ENCODE measurements at regions not wholly inside any gene's neighbourhood (a gene's known extent, or its start where the extent isn't known, plus 50 kb on each side); places are given as distances from the start of the nearest gene placed in this dataset.
"Not testable (repeated sequence)": the region's sequence is repeated elsewhere in the genome, so short reads cannot be mapped to it uniquely, and the experiment has no call there.

DNA sequence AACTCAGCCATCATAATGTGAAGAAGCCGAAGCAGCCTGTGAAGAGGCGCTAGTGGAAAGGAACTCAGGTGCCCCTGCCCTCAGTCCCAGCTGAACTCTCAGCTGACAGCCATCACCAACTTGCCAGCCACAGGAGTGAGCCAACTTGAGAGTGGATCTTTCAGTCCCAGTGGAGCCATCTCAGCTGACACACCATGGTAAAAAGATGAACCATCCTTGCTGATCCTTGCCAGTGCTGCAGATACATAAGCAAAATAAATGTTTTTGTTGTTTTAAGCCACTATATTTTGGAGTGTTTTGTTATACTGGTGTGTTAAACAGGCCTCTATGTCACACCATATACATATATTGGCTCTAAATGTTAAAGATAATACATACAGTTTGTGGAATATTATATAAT lies 195.8 kb upstream of the SPRED2 start:
- DNase-seq, result no peak

DNA sequence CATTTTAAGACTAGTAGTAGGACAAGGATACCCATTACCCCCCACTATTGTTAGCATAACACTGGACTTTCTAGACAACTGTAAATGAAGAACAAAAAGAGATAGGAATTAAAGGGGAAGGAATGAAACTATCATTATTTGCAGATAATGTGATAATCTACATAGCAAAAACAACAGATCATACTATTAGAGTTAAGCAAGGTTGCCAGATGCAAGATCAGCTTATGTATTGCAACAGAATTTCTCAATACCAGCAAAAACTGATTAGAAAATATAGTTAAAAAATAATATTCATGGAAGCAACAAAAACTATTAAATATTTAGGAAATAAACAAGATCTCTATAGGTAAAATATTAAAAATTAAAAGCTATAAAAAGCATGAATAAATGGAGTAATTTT lies 194.4 kb upstream of the SPRED2 start:
- DNase-seq, result no peak

GRCh38 chr2:65625982-65626381 lies 193.6 kb upstream of the SPRED2 start:
- no peak for DNase-seq

DNA sequence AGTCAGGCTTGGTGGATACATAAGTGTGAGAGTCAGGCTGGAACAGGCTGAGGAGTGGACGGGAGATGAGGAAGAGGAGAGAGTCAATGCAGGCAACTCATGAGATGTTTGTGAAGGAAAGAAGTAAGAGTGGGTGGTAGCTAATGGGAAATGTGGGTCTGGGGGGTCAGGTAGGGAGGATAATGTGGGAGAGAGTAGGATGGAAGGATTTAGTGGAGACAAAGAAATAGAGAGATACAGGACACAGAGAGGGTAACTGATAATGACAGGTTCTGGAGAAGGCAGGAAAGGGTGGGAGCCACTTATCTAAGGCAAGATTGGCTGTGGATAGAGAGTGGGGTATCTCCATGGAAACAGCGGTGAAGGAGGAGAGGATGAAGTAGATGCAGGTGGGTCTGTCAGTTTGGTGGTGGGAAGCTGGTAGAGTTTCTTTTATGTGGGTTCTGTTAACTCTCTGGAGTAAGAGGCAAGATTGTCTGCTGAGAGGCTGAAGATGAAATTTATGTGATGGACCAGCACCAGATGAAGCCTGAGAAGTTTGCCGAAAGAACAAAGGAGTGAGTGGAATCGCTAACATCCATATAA lies 190.6 kb upstream of the SPRED2 start:
- DNase-seq, result no peak

- no peak for DNase-seq
Observed at GRCh38 chr2:65622499-65622898, 190.1 kb upstream of the SPRED2 start.

DNA sequence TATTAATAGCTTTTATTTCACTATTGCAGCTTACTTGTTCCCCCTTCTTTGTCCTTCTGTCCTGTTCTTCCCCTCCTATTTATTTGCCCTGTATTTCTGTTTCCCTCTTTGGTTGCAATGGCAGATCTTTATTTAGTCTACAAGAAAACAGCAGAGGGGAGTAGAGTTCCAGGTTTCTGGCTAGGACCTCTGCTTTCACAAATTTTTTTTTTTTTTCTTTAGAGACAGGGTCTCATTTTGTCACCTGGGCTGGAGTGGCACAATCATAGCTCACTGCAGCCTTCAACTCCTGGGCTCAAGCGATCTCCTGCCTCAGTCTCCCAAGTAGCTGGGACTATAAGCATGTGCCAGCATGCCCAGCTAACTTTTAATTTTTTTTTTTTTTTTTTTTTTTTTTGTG lies 188.1 kb upstream of the SPRED2 start:
- DNase-seq, result no peak

DNA sequence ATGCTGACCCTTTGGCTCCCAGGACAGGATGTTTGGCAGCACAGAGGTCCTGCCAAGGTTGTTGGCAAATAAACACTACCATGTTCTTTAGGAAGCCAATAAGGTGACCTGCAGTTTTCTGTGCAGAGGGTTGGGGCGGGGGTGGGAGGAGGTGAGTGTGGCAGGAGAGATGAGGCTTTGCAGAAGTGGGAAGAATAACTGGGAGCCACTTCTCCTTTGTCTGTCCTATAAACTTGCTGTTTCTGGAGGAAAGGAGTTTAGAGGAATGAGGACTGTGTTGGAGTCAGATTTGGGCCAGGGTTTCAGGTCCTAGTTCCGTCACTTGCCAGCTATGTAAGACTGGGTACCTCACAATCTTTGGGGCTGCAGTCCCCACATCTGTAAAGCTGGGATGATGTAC lies 187.6 kb upstream of the SPRED2 start:
- no peak for DNase-seq

- DNase-seq, result no peak
Observed at GRCh38 chr2:65615602-65616001, 183.2 kb upstream of the SPRED2 start.

DNA sequence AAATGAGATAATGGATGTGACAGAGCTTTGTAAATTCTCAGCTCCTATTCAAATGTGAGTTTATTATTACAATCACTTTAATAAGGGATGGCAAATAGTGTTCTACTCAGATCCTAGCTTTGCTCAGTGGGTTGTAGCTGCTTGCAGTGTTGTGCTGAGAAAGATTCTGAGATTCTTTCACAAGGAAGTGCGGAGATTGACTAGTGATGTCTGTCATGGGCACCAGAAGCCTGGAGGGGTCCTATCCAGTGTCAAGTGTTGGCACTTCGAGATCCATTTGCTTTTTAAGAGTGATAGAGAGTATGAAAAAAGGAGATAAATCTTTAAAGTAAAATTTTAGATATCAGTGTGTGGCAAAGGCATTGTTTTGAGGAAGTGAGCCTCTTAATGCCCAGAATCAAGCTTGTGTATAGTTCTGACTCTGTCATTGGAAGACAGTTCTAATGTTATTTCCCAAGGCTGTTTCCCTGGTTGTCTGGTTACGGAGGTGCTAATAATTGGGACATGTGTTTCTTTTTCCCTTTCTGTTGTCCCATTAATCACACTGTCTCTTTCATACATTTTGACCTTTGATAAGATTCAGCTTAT lies 181.7 kb upstream of the SPRED2 start:
- DNase-seq, result no peak

DNA sequence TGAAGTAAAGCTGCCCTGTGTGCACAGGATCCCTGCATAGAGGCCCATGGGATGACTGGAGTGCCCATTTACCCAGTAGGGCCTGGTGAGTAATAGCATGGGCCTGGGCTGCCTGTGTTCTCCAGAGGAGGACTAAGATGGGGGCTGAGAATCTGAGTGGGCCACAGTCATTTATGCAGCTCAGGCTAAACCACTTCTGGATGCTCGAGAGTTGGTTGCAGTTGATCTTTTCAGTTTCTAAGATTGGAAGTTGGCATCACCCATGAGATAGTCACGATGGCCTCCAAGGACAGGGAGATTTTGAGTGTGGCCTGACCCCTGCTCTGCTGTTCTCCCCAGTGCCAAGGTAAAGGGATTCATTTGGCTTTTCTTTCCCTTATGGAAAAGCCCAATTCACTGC lies 179.1 kb upstream of the SPRED2 start:
- DNase-seq, result no peak

DNA sequence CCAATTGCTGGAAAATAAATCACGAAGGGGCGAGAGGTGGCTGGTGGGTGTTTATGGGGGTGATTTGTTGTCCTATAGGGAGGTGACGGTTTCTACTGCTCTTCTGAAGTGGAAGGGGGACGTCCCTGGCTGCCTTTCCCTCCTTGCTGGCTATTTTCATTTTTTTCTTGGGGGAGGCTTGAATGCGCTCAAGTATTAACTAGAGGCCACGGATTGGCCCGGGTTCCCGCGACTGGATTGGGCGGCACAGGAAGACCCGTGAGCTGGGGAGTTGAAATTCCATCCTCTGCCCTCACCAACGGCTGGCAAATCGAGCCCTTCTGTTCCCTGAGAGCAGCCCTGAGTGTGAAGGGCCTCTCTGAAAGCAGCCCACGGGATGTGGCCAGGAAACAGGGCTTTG lies 176.5 kb upstream of the SPRED2 start:
- no peak for DNase-seq

GRCh38 chr2:65608466-65608865 lies 176.1 kb upstream of the SPRED2 start:
- DNase-seq, result no peak

GRCh38 chr2:65607662-65608305 lies 175.4 kb upstream of the SPRED2 start:
- no peak for DNase-seq

DNA sequence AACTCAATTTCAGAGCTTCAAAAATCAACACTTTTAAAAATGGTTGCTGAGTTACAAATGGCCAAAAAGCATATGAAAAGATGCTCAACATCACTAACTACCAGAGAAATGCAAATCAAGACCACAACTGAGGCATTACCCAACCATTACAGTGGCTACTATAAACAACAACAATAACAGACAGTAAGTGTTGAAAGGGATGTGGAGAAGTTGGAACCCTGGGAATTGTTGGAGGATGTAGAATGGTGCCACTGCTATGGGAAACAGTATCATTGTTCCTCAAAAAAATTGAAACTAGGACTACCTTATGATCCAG lies 173.3 kb upstream of the SPRED2 start:
- no peak for DNase-seq

DNA sequence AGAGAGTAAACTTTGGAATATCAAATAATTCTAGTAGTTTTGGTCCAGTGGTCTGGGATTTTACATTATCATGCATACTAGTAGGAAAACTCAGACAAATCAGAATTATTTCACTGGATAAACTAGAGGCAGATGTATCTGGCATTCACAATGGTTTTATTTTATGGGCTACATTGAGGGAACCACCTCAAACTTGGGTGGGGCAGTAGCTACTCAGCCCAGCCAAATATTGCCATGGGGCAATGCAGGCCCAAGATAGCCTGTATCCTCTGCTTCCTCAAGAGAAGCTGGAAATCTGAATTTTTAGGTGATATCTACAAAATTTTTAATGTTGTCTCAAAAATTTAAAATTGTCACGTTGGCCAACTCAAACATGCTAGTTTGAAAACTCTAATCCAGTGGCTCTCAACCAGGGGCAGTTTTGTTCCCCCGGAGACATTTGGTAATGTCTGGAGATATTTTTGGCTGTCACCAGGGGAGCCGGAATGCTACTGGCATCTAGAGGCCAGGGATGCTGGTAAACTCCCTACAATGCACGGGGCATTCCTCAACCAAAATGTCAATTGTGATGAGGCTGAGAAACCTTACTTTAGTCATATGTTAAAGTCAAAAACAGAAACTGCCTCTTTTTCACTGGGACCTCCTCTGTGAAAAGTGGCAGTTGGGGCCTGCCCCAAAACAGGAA lies 172.8 kb upstream of the SPRED2 start:
- DNase-seq, result no peak

DNA sequence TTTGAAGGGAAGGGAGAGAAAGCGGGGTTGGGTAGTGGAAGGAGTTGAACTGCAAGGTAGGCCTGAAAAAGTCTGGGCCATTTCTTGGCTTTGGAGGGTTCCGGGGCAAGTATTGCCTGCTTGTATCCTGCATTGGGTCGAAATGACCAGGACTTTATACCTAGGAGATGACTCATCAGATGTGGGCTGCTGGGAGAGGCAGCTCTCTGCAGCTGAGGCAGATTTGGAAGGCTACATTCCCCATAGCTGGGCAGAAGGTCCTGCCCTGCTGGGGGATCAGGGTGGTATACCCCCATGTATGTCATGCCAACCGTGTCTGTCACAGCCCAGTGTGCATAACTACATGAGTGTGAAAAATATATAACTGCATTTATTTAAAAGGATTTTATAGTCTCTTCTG lies 171.8 kb upstream of the SPRED2 start:
- DNase-seq, result no peak

- no peak for DNase-seq
Observed at GRCh38 chr2:65602603-65603235, 170.3 kb upstream of the SPRED2 start.

DNA sequence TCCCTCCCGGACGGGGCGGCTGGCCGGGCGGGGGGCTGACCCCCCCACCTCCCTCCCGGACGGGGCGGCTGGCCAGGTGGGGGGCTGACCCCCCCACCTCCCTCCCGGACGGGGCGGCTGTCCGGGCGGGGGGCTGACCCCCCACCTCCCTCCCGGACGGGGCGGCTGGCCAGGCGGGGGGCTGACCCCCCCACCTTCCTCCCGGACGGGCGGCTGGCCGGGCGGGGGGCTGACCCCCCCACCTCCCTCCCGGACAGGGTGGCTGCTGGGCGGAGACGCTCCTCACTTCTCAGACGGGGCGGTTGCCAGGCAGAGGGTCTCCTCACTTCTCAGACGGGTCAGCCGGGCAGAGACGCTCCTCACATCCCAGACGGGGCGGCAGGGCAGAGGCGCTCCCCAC lies 168.5 kb upstream of the SPRED2 start:
- DNase-seq, result not testable (repeated sequence)

GRCh38 chr2:65600351-65600750 lies 168.0 kb upstream of the SPRED2 start:
- DNase-seq, result not testable (repeated sequence)

GRCh38 chr2:65599693-65600092 lies 167.3 kb upstream of the SPRED2 start:
- DNase-seq, result no peak

- DNase-seq, result no peak
Observed at GRCh38 chr2:65598996-65599395, 166.6 kb upstream of the SPRED2 start.

- no peak for DNase-seq
Observed at GRCh38 chr2:65598264-65598663, 165.9 kb upstream of the SPRED2 start.

DNA sequence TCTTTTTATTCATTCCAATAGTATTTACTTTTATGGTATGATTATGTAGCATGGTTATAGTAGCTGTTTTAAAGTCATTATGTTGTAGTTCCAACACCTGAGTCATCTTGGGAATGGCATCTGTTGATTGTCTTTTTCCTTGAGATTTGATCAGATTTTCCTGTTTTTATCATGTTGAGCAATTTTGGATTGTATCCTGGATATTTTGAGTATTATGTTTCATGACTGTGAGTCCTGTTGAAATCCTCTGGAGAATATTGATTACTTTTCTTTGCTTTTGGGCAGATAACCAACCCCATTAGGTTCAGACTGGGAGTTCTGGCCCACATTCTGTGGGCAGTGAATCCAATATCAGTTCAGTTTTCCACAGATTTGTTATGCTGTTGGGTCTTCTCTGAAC lies 163.2 kb upstream of the SPRED2 start:
- no peak for DNase-seq

DNA sequence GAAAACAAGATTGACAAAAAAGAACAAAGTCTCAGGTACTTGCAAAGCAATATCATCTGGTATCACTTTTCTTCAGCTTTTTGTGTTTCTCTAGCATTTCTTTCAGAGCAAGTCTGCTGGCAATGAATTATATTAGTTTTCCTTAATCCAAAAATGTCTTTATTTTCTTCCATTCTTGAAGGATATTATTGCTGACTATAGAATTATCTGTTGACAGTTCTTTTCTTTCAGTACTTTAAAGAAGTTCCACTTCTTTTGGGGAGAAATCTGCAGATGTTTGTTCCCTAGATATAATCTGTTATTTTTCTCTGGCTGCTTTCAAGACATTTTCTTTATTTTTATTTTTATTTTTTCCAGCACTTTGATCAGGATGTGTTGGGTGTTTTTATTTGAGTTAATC lies 161.8 kb upstream of the SPRED2 start:
- no peak for DNase-seq
